ENCODE measurements at regions not wholly inside any gene's neighbourhood (a gene's known extent, or its start where the extent isn't known, plus 50 kb on each side); places are given as distances from the start of the nearest gene placed in this dataset.
A peak's percentile ranks its signal among the peaks of the same experiment; 100 is the strongest.

- peak overlapping the region; percentile 52 for H2AK5ac ChIP-seq (ENCODE audit: low read length, severe bottlenecking)
- WGBS: 84% methylated on average over 3 of the region's 3 CpGs
- no peak overlapping the region for H3K23ac ChIP-seq (ENCODE audit: low read length in 2 of 2)
- H3K4me1 ChIP-seq (ENCODE audit: control insufficient read depth, insufficient read depth, low read depth, low read length): no peaks in the 10 kb centered on the region
- H3K14ac ChIP-seq (ENCODE audit: low read length in 2 of 2): no peak overlapping the region
- H3K18ac ChIP-seq (ENCODE audit: low read depth in 1 of 2, low read length in 2 of 2): no peak overlapping the region
- H3K27me3 ChIP-seq (ENCODE audit: control insufficient read depth in 1 of 2, insufficient read depth in 1 of 2, low read length in 2 of 2): no peaks in the 10 kb centered on the region
- no peaks in the 10 kb centered on the region for H3K9me3 ChIP-seq (ENCODE audit: control insufficient read depth, low read length)
- no peak overlapping the region for H3K4ac ChIP-seq (ENCODE audit: low read depth in 1 of 2, low read length in 2 of 2)
- DNase-seq: no peak
- no peak overlapping the region for H2BK12ac ChIP-seq (ENCODE audit: low read length in 2 of 2)
- no peaks in the 10 kb centered on the region for H3K36me3 ChIP-seq (ENCODE audit: control insufficient read depth in 1 of 2, insufficient read depth in 2 of 2, low read depth in 1 of 2, low read length in 2 of 2)
- H3K79me1 ChIP-seq (replicated peaks; ENCODE audit: low read length, poor library complexity, severe bottlenecking): no peaks in the 10 kb centered on the region
- no peak overlapping the region for H2BK5ac ChIP-seq (ENCODE audit: low read depth, low read length, poor library complexity, severe bottlenecking)
- H4K91ac ChIP-seq (ENCODE audit: low read length): no peak overlapping the region
- H3K4me2 ChIP-seq (ENCODE audit: low read length, poor library complexity, severe bottlenecking): no peak overlapping the region
- no peak overlapping the region for H3K27ac ChIP-seq (ENCODE audit: low read length, poor library complexity, severe bottlenecking)
- no peak overlapping the region for H2BK15ac ChIP-seq (ENCODE audit: low read depth, poor library complexity, severe bottlenecking)
- no peak overlapping the region for H3K4me3 ChIP-seq (ENCODE audit: insufficient read depth in 1 of 2, low read depth in 1 of 2, low read length in 2 of 2)
- no peak overlapping the region for H4K8ac ChIP-seq (ENCODE audit: low read length)
- no peak overlapping the region for H3K9ac ChIP-seq (ENCODE audit: low read length)
- no peak overlapping the region for H2BK120ac ChIP-seq (ENCODE audit: low read depth, low read length)
- H2AFZ ChIP-seq (ENCODE audit: low read depth, low read length): no peak overlapping the region
Measured at GRCh38 chr1:208787219-208787618, 543.0 kb upstream of the PLXNA2 start.

- Histone ChIP-seq H3K27me3 (ENCODE audit: control insufficient read depth in 1 of 2, insufficient read depth in 1 of 2, low read length in 2 of 2) (no peaks in the 10 kb centered on the region), H3K27ac (ENCODE audit: low read length, poor library complexity, severe bottlenecking) (no peak overlapping the region), H3K4ac (ENCODE audit: low read depth in 1 of 2, low read length in 2 of 2) (no peak overlapping the region), H3K4me2 (ENCODE audit: low read length, poor library complexity, severe bottlenecking) (no peak overlapping the region), H3K4me1 (ENCODE audit: control insufficient read depth, insufficient read depth, low read depth, low read length) (no peaks in the 10 kb centered on the region), H3K9me3 (ENCODE audit: control insufficient read depth, low read length) (no peaks in the 10 kb centered on the region), H3K4me3 (ENCODE audit: insufficient read depth in 1 of 2, low read depth in 1 of 2, low read length in 2 of 2) (no peak overlapping the region), H3K36me3 (ENCODE audit: control insufficient read depth in 1 of 2, insufficient read depth in 2 of 2, low read depth in 1 of 2, low read length in 2 of 2) (no peaks in the 10 kb centered on the region), H2AFZ (ENCODE audit: low read depth, low read length) (no peak overlapping the region), H3K14ac (ENCODE audit: low read length in 2 of 2) (no peak overlapping the region), H4K91ac (ENCODE audit: low read length) (no peak overlapping the region), H2BK5ac (ENCODE audit: low read depth, low read length, poor library complexity, severe bottlenecking) (no peak overlapping the region), H2BK12ac (ENCODE audit: low read length in 2 of 2) (no peak overlapping the region), H3K23ac (ENCODE audit: low read length in 2 of 2) (no peak overlapping the region), H3K79me1 (replicated peaks; ENCODE audit: low read length, poor library complexity, severe bottlenecking) (no peaks in the 10 kb centered on the region), H2BK15ac (ENCODE audit: low read depth, poor library complexity, severe bottlenecking) (no peak overlapping the region), H4K8ac (ENCODE audit: low read length) (no peak overlapping the region), H3K18ac (ENCODE audit: low read depth in 1 of 2, low read length in 2 of 2) (no peak overlapping the region), H2AK5ac (ENCODE audit: low read length, severe bottlenecking) (no peak overlapping the region), H3K9ac (ENCODE audit: low read length) (no peak overlapping the region), H2BK120ac (ENCODE audit: low read depth, low read length) (no peak overlapping the region)
- DNase-seq: no peak
- 47% methylated on average over 1 of the region's 1 CpG for WGBS
Measured at GRCh38 chr1:208788013-208788540, 543.9 kb upstream of the PLXNA2 start.

- Histone ChIP-seq H4K91ac (ENCODE audit: low read length) (no peak overlapping the region), H3K23ac (ENCODE audit: low read length in 2 of 2) (no peak overlapping the region), H3K4me2 (ENCODE audit: low read length, poor library complexity, severe bottlenecking) (no peak overlapping the region), H2AK5ac (ENCODE audit: low read length, severe bottlenecking) (no peak overlapping the region), H3K14ac (ENCODE audit: low read length in 2 of 2) (no peak overlapping the region), H3K79me1 (replicated peaks; ENCODE audit: low read length, poor library complexity, severe bottlenecking) (no peaks in the 10 kb centered on the region), H3K4me1 (ENCODE audit: control insufficient read depth, insufficient read depth, low read depth, low read length) (no peaks in the 10 kb centered on the region), H2BK12ac (ENCODE audit: low read length in 2 of 2) (no peak overlapping the region), H3K27me3 (ENCODE audit: control insufficient read depth in 1 of 2, insufficient read depth in 1 of 2, low read length in 2 of 2) (no peaks in the 10 kb centered on the region), H2AFZ (ENCODE audit: low read depth, low read length) (no peak overlapping the region), H2BK15ac (ENCODE audit: low read depth, poor library complexity, severe bottlenecking) (no peak overlapping the region), H3K27ac (ENCODE audit: low read length, poor library complexity, severe bottlenecking) (peak overlapping the region; percentile 95), H3K18ac (ENCODE audit: low read depth in 1 of 2, low read length in 2 of 2) (no peak overlapping the region), H3K4me3 (ENCODE audit: insufficient read depth in 1 of 2, low read depth in 1 of 2, low read length in 2 of 2) (no peak overlapping the region), H3K9ac (ENCODE audit: low read length) (no peak overlapping the region), H4K8ac (ENCODE audit: low read length) (no peak overlapping the region), H3K36me3 (ENCODE audit: control insufficient read depth in 1 of 2, insufficient read depth in 2 of 2, low read depth in 1 of 2, low read length in 2 of 2) (no peaks in the 10 kb centered on the region), H3K9me3 (ENCODE audit: control insufficient read depth, low read length) (no peaks in the 10 kb centered on the region), H2BK120ac (ENCODE audit: low read depth, low read length) (no peak overlapping the region), H3K4ac (ENCODE audit: low read depth in 1 of 2, low read length in 2 of 2) (no peak overlapping the region), H2BK5ac (ENCODE audit: low read depth, low read length, poor library complexity, severe bottlenecking) (peak overlapping the region; percentile 94)
- DNase-seq: no peak
Measured at GRCh38 chr1:208791456-208791855, 547.3 kb upstream of the PLXNA2 start.

- Histone ChIP-seq H3K27me3 (ENCODE audit: control insufficient read depth in 1 of 2, insufficient read depth in 1 of 2, low read length in 2 of 2) (no peaks in the 10 kb centered on the region), H2BK15ac (ENCODE audit: low read depth, poor library complexity, severe bottlenecking) (no peak overlapping the region), H2BK5ac (ENCODE audit: low read depth, low read length, poor library complexity, severe bottlenecking) (no peak overlapping the region), H2AK5ac (ENCODE audit: low read length, severe bottlenecking) (no peak overlapping the region), H3K18ac (ENCODE audit: low read depth in 1 of 2, low read length in 2 of 2) (no peak overlapping the region), H3K23ac (ENCODE audit: low read length in 2 of 2) (no peak overlapping the region), H2AFZ (ENCODE audit: low read depth, low read length) (no peak overlapping the region), H2BK12ac (ENCODE audit: low read length in 2 of 2) (no peak overlapping the region), H3K4me3 (ENCODE audit: insufficient read depth in 1 of 2, low read depth in 1 of 2, low read length in 2 of 2) (no peak overlapping the region), H3K27ac (ENCODE audit: low read length, poor library complexity, severe bottlenecking) (no peak overlapping the region), H3K79me1 (replicated peaks; ENCODE audit: low read length, poor library complexity, severe bottlenecking) (no peaks in the 10 kb centered on the region), H4K91ac (ENCODE audit: low read length) (no peak overlapping the region), H3K9me3 (ENCODE audit: control insufficient read depth, low read length) (no peaks in the 10 kb centered on the region), H4K8ac (ENCODE audit: low read length) (no peak overlapping the region), H2BK120ac (ENCODE audit: low read depth, low read length) (no peak overlapping the region), H3K4ac (ENCODE audit: low read depth in 1 of 2, low read length in 2 of 2) (no peak overlapping the region), H3K36me3 (ENCODE audit: control insufficient read depth in 1 of 2, insufficient read depth in 2 of 2, low read depth in 1 of 2, low read length in 2 of 2) (no peaks in the 10 kb centered on the region), H3K4me2 (ENCODE audit: low read length, poor library complexity, severe bottlenecking) (no peak overlapping the region), H3K14ac (ENCODE audit: low read length in 2 of 2) (no peak overlapping the region), H3K9ac (ENCODE audit: low read length) (no peak overlapping the region), H3K4me1 (ENCODE audit: control insufficient read depth, insufficient read depth, low read depth, low read length) (no peaks in the 10 kb centered on the region)
- WGBS: 54% methylated on average over 2 of the region's 2 CpGs
- no peak for DNase-seq
Measured at GRCh38 chr1:208793861-208794345, 549.7 kb upstream of the PLXNA2 start.

Data from mesenchymal stem cell (in vitro differentiated cells and primary cell).